ENCODE measurements at regions not wholly inside any gene's neighbourhood (a gene's known extent, or its start where the extent isn't known, plus 50 kb on each side); places are given as distances from the start of the nearest gene placed in this dataset.
"Not testable (repeated sequence)": the region's sequence is repeated elsewhere in the genome, so short reads cannot be mapped to it uniquely, and the experiment has no call there.

DNA sequence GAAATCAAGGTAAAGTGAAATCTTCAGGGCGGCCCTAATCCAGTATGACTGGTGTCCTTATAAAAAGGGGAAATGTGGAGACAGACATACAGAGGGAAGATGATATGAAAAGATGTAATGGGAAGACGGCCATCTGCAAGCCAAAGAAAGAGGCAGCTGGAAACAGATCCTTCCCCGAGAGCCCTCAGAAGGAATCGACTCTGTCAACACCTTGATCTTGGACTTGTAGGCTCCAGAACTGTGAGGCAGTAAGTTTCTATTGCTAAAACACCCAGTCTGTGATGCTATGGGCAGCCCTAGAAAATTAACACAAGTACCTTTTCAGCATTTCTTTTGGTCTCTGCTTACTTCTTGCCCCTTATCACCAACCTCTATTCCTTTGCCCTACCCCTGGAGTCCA is 174.7 kb upstream of the TPM1 start:
- ATAC-seq = no peak
- intact Hi-C loops (cut with DNase I) = no loop called here
- 70 to 98% methylated on average over 4 of the region's 4 CpGs for WGBS, 2 donors
- DNase-seq = no peak
- H3K36me3 ChIP-seq (replicated peaks in 1 of 2; ENCODE audit: insufficient read depth in 1 of 2, low read depth in 2 of 2) = no peaks in the 10 kb centered on the region
- H3K27ac ChIP-seq = no peak overlapping the region
- TF ChIP-seq, protein P1, sequence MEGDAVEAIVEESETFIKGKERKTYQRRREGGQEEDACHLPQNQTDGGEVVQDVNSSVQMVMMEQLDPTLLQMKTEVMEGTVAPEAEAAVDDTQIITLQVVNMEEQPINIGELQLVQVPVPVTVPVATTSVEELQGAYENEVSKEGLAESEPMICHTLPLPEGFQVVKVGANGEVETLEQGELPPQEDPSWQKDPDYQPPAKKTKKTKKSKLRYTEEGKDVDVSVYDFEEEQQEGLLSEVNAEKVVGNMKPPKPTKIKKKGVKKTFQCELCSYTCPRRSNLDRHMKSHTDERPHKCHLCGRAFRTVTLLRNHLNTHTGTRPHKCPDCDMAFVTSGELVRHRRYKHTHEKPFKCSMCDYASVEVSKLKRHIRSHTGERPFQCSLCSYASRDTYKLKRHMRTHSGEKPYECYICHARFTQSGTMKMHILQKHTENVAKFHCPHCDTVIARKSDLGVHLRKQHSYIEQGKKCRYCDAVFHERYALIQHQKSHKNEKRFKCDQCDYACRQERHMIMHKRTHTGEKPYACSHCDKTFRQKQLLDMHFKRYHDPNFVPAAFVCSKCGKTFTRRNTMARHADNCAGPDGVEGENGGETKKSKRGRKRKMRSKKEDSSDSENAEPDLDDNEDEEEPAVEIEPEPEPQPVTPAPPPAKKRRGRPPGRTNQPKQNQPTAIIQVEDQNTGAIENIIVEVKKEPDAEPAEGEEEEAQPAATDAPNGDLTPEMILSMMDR (IDR thresholded peaks at IDR 0.05) = no peak
- TF ChIP-seq POLR2A (IDR thresholded peaks at IDR 0.05) = no peak
- no peaks in the 10 kb centered on the region for H3K27me3 ChIP-seq
- H3K9me3 ChIP-seq = no peaks in the 10 kb centered on the region
- H3K4me1 ChIP-seq = no peaks in the 10 kb centered on the region
- no peak overlapping the region for H3K4me3 ChIP-seq

DNA sequence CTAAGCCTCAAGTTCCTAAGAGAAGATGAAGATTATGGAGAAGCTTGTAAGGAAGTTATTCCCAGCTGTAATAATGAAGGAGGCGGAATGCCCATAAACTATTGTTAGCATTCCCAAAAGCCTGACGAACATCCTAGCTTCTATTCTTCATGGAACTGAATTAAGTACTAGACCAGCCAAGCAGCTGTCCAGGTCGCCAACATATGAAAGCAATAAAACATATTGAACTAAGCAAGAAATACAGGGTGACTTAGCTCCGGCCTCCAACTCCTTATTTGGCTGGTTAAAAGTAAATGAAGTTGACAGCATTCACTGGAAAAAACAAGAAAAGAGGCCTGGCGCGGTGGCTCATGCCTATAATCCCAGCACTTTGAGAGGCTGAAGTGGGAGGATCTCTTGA is 174.0 kb upstream of the TPM1 start:
- Histone ChIP-seq H3K36me3 (replicated peaks in 1 of 2; ENCODE audit: insufficient read depth in 1 of 2, low read depth in 2 of 2) (no peaks in the 10 kb centered on the region), H3K27ac (no peak overlapping the region), H3K4me3 (no peak overlapping the region), H3K9me3 (no peaks in the 10 kb centered on the region), H3K4me1 (no peaks in the 10 kb centered on the region), H3K27me3 (no peaks in the 10 kb centered on the region)
- intact Hi-C loops (cut with DNase I) = no loop called here
- DNase-seq = no peak
- TF ChIP-seq, protein P1 (IDR thresholded peaks at IDR 0.05) = no peak
- WGBS, 2 donors = 85 to 95% methylated on average over 6 of the region's 6 CpGs
- no peak for ATAC-seq

DNA sequence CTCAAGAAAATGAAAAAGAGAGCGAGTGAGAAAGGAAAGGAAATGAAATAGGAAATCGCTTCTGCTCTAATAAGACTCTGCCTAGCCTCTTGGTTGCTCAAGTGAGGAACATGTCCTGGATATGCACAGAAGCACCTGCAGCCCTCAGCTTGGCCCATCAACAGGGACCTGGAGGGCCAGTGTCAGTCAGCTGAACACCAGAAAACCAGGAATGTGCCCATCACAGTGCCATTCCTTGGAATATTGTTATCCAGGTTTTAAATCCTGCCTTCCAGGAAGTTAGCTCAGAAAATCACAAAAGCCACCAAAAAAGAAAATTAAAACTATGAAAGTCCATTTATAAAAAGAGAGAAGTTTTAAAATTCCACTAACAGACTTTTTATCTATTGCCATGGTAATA is 173.4 kb upstream of the TPM1 start:
- DNase-seq = no peak
- no peak for ATAC-seq
- no peak overlapping the region for H3K4me3 ChIP-seq
- no peaks in the 10 kb centered on the region for H3K27me3 ChIP-seq
- no peaks in the 10 kb centered on the region for H3K4me1 ChIP-seq
- intact Hi-C loops (cut with DNase I) = no loop called here
- TF ChIP-seq POLR2A (IDR thresholded peaks at IDR 0.05) = no peak
- TF ChIP-seq, protein P1 (IDR thresholded peaks at IDR 0.05) = no peak
- 82 to 95% methylated on average over 2 of the region's 2 CpGs for WGBS, 2 donors
- no peaks in the 10 kb centered on the region for H3K9me3 ChIP-seq
- H3K36me3 ChIP-seq (replicated peaks in 1 of 2; ENCODE audit: insufficient read depth in 1 of 2, low read depth in 2 of 2) = no peaks in the 10 kb centered on the region
- no peak overlapping the region for H3K27ac ChIP-seq

DNA sequence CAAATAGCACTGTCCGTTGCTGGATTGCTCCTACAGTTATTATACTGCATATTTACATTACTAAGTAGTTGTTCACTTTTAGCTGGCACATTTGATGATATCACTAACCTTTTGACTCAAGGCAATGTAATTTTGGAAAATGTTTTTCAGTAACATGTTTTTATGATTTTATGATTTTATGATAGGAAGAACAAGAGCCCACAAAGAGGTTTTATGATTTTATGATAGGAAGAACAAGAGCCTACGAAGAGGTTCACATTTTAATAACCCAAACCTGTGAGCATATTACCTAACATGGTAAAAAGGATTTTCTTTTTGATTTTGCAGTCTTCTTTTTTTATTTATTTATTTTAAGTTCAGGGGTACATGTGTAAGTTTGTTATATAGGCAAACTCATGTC is 172.3 kb upstream of the TPM1 start:
- no peak for ATAC-seq
- intact Hi-C loops (cut with DNase I) = no loop called here
- H3K36me3 ChIP-seq (replicated peaks in 1 of 2; ENCODE audit: insufficient read depth in 1 of 2, low read depth in 2 of 2) = no peaks in the 10 kb centered on the region
- no peak overlapping the region for H3K27ac ChIP-seq
- no peak overlapping the region for H3K4me3 ChIP-seq
- TF ChIP-seq POLR2A (IDR thresholded peaks at IDR 0.05) = no peak
- TF ChIP-seq, protein P1 (IDR thresholded peaks at IDR 0.05) = no peak
- peaks cover 6% of the 10 kb centered on the region for H3K4me1 ChIP-seq
- no peak for DNase-seq
- H3K27me3 ChIP-seq = no peaks in the 10 kb centered on the region
- WGBS, 2 donors = 96 to 97% methylated on average over 2 of the region's 2 CpGs
- H3K9me3 ChIP-seq = no peaks in the 10 kb centered on the region

DNA sequence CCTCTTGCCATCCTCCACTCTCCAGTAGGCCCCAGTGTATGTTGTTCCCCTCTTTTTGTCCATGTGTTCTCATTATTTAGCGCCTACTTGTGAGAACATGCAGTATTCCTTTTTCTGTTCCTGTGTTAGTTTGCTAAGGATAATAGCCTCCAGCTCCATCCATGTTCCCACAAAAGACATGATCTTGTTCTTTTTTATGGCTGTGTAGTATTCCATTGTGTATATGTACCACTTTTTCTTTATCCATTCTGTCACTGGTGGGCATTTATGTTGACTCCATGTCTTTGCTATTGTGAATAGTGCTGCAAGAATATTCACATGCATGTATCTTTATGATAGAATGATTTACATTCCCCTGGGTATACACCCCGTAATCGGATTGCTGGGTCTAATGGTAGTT is 171.8 kb upstream of the TPM1 start:
- H3K9me3 ChIP-seq; ATAC-seq; intact Hi-C loops (cut with DNase I); DNase-seq; H3K27me3 ChIP-seq; H3K4me3 ChIP-seq; H3K36me3 ChIP-seq (replicated peaks in 1 of 2; ENCODE audit: insufficient read depth in 1 of 2, low read depth in 2 of 2); H3K27ac ChIP-seq: not testable (repeated sequence)
- H3K4me1 ChIP-seq = peaks cover 11% of the 10 kb centered on the region
- WGBS, 2 donors = 83 to 87% methylated on average over 3 of the region's 3 CpGs

Data from body of pancreas (tissue), 4 donors.